Epithelial cell of proximal tubule (primary cell): ENCODE measurements at regions not wholly inside any gene's neighbourhood (a gene's known extent, or its start where the extent isn't known, plus 50 kb on each side); places are given as distances from the start of the nearest gene placed in this dataset.

Experiments used
- DNase-seq: peaks from one replicate; pipeline ENCODE4 v3.0.0-alpha.2; 2011; ENCODE audit warnings: low read depth
- H3K4me3 ChIP-seq: 2 replicates; pipeline ENCODE4 v1.5.1; 2011; ENCODE audit warnings: low read depth, mild to moderate bottlenecking, low read length
- CTCF ChIP-seq: conservative IDR thresholded peaks from 2 replicates; pipeline ENCODE4 v1.5.1; 2012; ENCODE audit warnings: low read depth, mild to moderate bottlenecking, low read length

GRCh38 chr9:8140557-8140956, 341.0 kb upstream of the DMAC1 start:
- no peak overlapping the region for H3K4me3 ChIP-seq
- no peak for TF ChIP-seq CTCF
- no peak for DNase-seq

- DNase-seq, result no peak
- no peak overlapping the region for H3K4me3 ChIP-seq
- TF ChIP-seq CTCF, result no peak
Measured at GRCh38 chr9:8139756-8140155, 340.2 kb upstream of the DMAC1 start.

GRCh38 chr9:8136477-8136876, 336.9 kb upstream of the DMAC1 start:
- no peak for TF ChIP-seq CTCF
- no peak overlapping the region for H3K4me3 ChIP-seq
- no peak for DNase-seq

GRCh38 chr9:8134635-8135034, 335.1 kb upstream of the DMAC1 start:
- no peak for DNase-seq
- no peak for TF ChIP-seq CTCF

GRCh38 chr9:8133606-8134005, 334.0 kb upstream of the DMAC1 start:
- H3K4me3 ChIP-seq, result no peak overlapping the region
- no peak for TF ChIP-seq CTCF
- DNase-seq, result no peak

More at GRCh38 chr9:8134635-8135034, 335.1 kb upstream of the DMAC1 start:
- no peak overlapping the region for H3K4me3 ChIP-seq

- no peak for DNase-seq
- no peak for TF ChIP-seq CTCF
- no peak overlapping the region for H3K4me3 ChIP-seq
Measured at GRCh38 chr9:8115570-8115969, 316.0 kb upstream of the DMAC1 start.

GRCh38 chr9:8114826-8115225, 315.2 kb upstream of the DMAC1 start:
- H3K4me3 ChIP-seq, result no peak overlapping the region
- no peak for TF ChIP-seq CTCF
- DNase-seq, result no peak
